Raji (cell line): ENCODE measurements at regions not wholly inside any gene's neighbourhood (a gene's known extent, or its start where the extent isn't known, plus 50 kb on each side); places are given as distances from the start of the nearest gene placed in this dataset.

Experiments
- POLR2A ChIP-seq: IDR thresholded peaks from 2 replicates; pipeline ENCODE4 v1.6.1; 2011; ENCODE audit warnings: low read depth, low read length, control low read depth; ENCODE audit not compliant: insufficient read depth

DNA sequence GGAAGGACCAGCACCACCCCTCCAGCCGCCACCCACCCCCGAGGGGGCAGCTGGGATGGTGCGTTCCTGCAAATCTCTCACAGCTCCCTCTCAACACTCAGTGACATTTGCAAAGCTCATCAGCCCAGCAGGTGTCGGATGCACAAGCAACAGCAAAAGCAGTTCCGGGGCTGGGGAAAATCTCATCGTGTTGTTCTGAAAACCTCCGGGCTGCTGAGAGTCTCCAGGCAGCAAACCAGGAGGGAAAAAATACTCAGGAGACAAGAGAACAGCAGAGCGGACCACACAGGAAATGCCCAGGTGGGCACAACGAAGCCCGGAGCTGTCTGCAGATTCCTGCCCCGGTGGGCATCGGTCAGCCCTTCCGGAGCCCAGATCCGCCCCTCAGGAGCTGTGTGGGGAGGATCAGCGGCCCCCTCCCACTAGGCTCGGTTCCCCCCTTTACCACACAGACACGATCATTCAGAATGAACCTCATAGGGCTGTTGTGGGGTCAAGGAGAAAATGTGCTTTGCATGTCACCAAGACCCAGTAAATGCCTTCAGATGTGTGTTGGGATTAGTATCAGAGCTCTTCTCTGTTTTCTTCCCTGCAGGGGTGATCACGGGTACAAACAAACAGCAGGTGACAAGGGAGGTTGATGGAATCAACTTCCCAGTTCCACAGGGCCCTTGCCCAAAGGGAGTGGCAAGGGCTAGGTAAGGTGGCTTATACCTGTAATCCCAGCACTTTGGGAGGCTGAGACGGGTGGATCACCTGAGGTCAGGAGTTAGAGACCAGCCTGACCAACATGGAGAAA, 127.0 kb upstream of the TIAM1 start:
- no peak for TF ChIP-seq POLR2A

DNA sequence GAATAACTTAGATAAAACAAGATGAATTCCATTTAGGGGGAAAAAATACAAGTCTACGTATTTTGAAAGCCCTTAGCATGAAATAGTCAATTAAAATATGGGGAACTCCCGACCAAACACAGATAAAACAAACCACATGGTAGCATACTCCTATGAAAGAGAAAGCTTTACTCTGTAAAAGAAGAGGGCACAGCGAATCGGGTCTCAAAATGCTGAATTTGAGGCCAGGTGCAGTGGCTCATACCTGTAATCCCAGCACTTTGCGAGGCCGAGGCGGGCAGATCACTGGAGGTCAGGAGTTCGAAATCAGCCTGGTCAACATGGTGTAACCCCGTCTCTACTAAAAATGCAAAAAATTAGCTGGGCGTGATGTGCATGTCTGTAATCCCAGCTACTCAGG, 116.9 kb upstream of the TIAM1 start:
- TF ChIP-seq POLR2A, result no peak

- no peak for TF ChIP-seq POLR2A
These were observed 115.4 kb upstream of the TIAM1 start for GRCh38 chr21:31459457-31459856.

DNA sequence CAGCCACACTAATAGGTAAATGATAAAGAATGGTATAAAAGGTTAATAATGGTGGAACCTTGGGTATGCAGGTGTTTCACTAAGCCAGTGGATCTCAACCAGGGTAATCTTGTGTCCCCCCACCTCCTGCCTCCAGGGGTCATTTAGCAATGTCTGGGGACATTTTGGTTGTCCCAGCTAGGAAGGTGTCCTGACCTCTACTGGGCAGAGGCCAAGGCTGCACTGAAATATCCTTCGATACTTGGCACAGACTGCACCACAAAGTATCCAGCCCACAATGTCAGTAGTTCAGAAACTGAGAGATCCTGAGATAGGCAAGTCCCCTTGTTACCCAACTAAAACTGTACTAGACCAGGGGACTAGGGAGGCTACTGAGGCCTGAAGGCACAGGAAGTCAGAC, 113.6 kb upstream of the TIAM1 start:
- TF ChIP-seq POLR2A, result no peak

GRCh38 chr21:31456201-31456600, 112.1 kb upstream of the TIAM1 start:
- no peak for TF ChIP-seq POLR2A

DNA sequence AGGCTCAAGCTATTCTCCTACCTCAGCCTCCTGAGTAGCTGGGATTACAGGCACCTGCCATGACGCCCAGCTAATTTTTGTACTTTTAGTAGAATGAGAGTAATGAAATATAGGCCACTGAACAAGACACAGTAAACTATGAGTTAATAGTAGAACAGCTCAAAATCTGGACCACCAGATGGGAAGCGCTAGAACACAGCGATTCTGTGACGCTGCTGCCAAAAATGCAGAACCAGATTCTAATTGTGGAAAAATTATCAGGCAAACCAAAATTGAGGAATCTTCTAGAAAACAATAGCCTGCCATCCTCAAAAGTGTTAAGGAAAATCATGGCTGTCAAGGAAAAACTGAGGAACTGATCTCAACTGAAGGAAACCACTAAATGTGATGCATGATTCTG, 111.4 kb upstream of the TIAM1 start:
- no peak for TF ChIP-seq POLR2A

DNA sequence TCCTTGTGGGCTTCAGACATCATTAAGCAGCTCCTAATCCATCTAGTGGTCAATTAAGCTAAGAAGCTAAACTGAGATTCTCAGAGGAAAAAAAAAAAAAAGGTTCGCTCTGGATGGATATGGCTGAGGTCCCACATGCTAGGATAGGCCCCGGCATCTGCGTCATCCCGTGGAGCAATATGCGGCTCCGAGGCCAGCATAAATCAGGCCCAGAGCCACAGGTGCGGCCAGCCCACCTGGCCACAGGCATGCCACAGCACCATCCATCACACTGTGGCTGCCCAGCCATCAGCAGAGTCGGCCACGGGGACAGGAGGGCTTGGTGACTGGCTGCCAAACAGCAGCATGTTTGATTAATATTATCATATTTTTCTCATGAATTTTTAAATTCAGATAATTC, 106.9 kb upstream of the TIAM1 start:
- TF ChIP-seq POLR2A, result no peak

DNA sequence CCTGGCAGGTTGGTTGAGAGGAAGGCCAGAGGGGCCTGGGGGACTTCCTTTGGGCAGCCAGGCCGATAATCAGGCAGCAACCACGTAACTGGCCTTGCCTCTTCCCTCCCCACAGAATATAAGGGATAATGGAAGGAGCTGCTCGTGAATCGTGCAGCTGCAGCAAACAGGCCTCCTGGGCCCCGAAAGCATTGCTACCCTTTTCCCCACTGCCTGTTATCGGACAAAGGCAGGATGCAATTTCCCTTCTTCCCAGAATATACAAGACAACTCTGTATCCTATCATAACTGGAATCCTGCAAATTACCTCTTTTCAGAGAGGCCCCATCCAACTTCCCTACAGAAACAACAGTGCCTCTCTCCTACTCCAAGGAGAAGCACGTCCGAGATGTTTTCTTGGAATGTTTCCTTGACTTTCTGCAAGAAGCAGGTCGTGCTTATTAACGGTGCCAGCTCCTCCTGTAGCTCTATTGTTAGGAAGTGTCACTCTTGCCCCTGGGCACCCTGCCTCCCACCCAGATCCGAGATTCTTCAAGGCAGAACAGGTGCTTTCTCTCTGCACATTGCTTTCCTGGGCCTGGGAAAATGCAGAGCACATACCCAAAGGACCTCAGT, 106.0 kb upstream of the TIAM1 start:
- TF ChIP-seq POLR2A, result no peak

GRCh38 chr21:31448496-31448895, 104.4 kb upstream of the TIAM1 start:
- TF ChIP-seq POLR2A, result no peak

DNA sequence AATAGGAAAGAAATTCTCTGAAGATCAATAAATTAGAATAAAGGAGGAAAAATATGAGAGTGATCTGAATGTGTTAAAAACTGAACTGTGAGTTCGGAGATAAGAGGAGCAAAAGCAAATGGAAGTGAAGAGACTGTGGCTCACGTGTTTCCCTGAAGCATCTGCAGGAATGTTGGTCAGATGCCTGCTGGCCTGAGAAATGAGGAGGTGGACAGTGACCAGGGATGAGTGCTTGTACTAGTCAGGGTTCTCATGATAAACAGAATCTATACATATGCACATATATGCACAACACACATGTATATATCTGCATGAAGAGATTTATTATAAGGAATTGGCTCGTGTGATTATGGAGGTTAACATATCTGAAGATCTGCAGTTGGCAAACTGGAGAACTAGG, 103.4 kb upstream of the TIAM1 start:
- TF ChIP-seq POLR2A, result no peak

DNA sequence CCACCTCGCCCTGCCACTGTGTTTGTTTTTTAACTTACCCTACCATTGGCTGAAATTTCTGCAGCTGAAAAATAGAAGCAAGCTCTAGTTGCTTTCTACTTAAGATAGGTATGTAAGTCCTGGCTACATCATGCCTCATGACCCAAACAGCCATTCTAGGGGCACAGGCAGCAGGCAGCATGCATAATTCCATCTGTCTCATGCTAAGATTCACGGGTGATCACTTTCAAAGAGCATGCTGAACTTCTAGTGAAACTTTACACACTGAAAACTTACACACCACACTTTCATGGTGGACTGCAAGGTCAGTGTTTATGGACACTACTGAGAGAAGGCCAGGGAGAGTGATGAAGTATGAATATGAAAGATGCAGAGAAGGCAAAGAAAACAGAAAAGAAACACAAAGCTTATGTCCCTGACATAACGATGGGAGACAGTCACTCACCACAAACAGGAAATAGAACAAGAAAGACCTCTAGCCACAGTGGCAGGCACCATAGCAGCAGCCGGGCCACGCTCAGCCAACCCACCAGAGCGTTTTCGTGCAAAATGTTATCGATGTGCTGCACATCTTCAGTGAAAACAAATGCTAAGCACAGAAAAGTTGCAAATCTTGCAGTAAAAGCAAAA, 102.3 kb upstream of the TIAM1 start:
- no peak for TF ChIP-seq POLR2A

- no peak for TF ChIP-seq POLR2A
These were observed 101.1 kb upstream of the TIAM1 start for GRCh38 chr21:31445137-31445536.

DNA sequence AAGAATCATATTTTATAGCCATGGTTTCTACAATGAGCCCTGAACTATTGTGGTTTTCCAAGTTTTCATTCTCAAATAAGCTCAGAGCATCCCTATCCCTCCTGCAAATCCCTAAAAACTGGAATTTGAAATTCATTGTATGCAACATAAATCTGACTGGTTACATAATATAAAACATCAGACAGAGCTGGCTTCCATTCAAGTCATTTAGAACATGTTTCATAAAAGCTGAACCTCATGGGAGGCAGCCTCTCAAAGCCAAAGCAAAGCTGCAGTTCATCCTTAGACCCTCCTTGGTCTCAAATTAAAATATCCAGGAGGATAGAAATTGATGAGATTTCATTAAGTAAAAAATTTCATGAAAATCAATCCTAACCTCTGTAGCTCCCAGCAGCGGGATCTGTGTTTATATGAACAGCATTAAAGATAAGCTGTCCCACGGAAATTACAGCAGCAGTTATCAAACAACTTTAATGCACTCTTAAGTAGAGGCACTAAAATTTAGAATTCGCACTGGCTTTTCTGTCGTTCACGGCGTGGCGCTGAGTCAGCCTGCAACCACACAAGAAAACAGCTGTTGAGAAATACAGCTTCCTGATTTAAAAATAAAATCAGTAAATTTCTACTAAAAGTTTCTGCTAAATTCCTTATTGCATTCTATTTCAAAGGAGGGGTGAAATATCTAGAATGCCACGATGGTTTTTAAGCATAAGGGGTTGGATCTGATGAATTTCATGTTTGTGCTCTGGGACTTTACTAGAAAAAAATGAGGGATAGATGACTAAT, 99.9 kb upstream of the TIAM1 start:
- TF ChIP-seq POLR2A, result no peak

GRCh38 chr21:31442339-31442738, 98.3 kb upstream of the TIAM1 start:
- TF ChIP-seq POLR2A, result no peak

DNA sequence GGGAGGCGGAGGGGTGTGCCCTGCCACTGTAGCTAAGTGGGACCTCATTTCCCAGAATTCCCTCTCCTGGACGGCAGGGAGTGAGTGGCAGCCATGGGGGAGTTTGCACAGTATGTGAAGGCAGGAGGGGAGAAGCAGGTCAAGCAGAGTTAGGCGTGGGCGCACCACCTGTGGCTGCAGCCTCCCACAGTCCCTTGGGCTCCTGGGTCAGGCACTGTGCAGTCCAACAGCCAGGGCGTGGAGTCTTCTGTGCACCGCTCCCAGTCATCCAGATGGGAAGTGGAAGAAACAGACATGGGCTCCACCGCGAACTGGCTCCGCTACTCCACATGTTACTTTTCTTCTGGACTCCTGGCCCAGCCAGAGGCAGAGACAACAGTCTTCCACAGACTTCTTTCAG, 85.4 kb upstream of the TIAM1 start:
- no peak for TF ChIP-seq POLR2A
